HFFc6 (cell line): ENCODE measurements at regions not wholly inside any gene's neighbourhood (a gene's known extent, or its start where the extent isn't known, plus 50 kb on each side); places are given as distances from the start of the nearest gene placed in this dataset.

Source experiments
- DNase-seq: peaks from one replicate; pipeline ENCODE4 v3.0.0-alpha.2; 2018
- H3K27ac Mint-ChIP-seq: 2 replicates; pipeline ENCODE4 v1.8.0; 2020; ENCODE audit warnings: mild to moderate bottlenecking, mixed read lengths
- H3K27me3 Mint-ChIP-seq: 2 replicates; pipeline ENCODE4 v1.8.0; 2021; ENCODE audit warnings: mild to moderate bottlenecking, moderate library complexity, mixed read lengths; ENCODE audit not compliant: insufficient read depth
- H3K36me3 Mint-ChIP-seq: 2 replicates; pipeline ENCODE4 v1.8.0; 2021; ENCODE audit warnings: low read depth, mixed read lengths
- H3K4me1 Mint-ChIP-seq: 2 replicates; pipeline ENCODE4 v1.8.0; 2020; ENCODE audit warnings: low read depth, mixed read lengths
- H3K4me3 Mint-ChIP-seq: 2 replicates; pipeline ENCODE4 v1.8.0; 2020; ENCODE audit warnings: mild to moderate bottlenecking, moderate library complexity, mixed read lengths
- H3K9me3 Mint-ChIP-seq: 2 replicates; pipeline ENCODE4 v1.8.0; 2020; ENCODE audit warnings: mild to moderate bottlenecking, mixed read lengths
- TF ChIP-seq, protein P1 (sequence below): fragments of 200-600 bp; sonication (generic); IDR thresholded peaks from 2 replicates; pipeline ENCODE4 v1.5.0; 2021; ENCODE audit warnings: antibody characterized with exemption, mild to moderate bottlenecking

DNA sequence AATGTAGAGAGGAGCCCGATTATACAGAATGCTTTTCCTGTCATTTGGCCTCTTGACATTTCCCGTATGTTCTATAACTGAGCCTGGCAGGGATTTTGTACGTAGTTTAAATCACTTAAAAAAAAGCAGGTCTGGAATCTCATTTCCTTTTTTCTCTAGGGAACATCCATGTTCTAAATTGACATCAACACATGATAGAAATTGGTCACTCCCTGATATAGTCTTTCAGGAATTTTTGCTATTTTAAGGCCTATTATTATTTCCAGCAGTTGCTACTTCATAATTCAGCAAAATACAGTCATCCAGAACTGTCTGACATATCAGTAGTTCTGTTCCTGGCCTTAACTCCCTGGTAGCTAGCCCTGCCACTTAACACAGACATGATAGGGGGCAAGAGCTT is 565.7 kb upstream of the ZEB2 start:
- Mint-ChIP-seq H3K27ac (no peak overlapping the region), H3K9me3 (peaks cover 4% of the 10 kb centered on the region)
- DNase-seq: no peak

GRCh38 chr2:145080426-145080825 is 560.5 kb upstream of the ZEB2 start:
- peaks cover 3% of the 10 kb centered on the region for H3K4me1 Mint-ChIP-seq
- DNase-seq: no peak
- H3K27me3 Mint-ChIP-seq: no peaks in the 10 kb centered on the region
- no peak overlapping the region for H3K27ac Mint-ChIP-seq
- no peak overlapping the region for H3K4me3 Mint-ChIP-seq
- TF ChIP-seq, protein P1, sequence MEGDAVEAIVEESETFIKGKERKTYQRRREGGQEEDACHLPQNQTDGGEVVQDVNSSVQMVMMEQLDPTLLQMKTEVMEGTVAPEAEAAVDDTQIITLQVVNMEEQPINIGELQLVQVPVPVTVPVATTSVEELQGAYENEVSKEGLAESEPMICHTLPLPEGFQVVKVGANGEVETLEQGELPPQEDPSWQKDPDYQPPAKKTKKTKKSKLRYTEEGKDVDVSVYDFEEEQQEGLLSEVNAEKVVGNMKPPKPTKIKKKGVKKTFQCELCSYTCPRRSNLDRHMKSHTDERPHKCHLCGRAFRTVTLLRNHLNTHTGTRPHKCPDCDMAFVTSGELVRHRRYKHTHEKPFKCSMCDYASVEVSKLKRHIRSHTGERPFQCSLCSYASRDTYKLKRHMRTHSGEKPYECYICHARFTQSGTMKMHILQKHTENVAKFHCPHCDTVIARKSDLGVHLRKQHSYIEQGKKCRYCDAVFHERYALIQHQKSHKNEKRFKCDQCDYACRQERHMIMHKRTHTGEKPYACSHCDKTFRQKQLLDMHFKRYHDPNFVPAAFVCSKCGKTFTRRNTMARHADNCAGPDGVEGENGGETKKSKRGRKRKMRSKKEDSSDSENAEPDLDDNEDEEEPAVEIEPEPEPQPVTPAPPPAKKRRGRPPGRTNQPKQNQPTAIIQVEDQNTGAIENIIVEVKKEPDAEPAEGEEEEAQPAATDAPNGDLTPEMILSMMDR: no peak
- no peaks in the 10 kb centered on the region for H3K36me3 Mint-ChIP-seq
- H3K9me3 Mint-ChIP-seq: no peaks in the 10 kb centered on the region

More for the DNA sequence above, 565.7 kb upstream of the ZEB2 start:
- H3K4me1 Mint-ChIP-seq: peaks cover 42% of the 10 kb centered on the region
- H3K27me3 Mint-ChIP-seq: no peaks in the 10 kb centered on the region
- H3K4me3 Mint-ChIP-seq: no peak overlapping the region
- TF ChIP-seq, protein P1: no peak
- peaks cover 5% of the 10 kb centered on the region for H3K36me3 Mint-ChIP-seq

DNA sequence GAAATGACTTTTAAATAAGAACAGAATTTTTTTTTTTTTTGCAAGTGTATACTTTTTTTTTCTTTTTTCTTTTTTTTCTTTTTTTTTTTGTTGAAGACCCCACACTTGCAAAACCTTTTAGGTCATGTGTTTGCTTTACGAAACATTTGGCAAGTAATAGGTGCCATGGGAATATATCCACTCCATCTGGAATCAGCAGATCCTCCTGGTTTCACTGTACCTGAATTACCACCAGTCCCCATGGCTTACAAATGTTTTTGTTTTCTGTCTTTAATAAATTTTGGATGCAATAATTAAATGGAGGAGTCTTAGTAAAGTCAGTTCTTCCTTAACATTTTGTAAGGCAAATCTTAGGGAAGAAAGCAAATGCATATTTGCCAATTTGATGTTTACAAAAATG is 559.7 kb upstream of the ZEB2 start:
- TF ChIP-seq, protein P1: no peak
- Mint-ChIP-seq H3K9me3 (no peaks in the 10 kb centered on the region), H3K36me3 (no peaks in the 10 kb centered on the region), H3K4me1 (no peaks in the 10 kb centered on the region; the same call in 1 of the 2 replicates), H3K27ac (no peak overlapping the region), H3K27me3 (no peaks in the 10 kb centered on the region), H3K4me3 (no peak overlapping the region)
- DNase-seq: no peak

- no peaks in the 10 kb centered on the region for H3K36me3 Mint-ChIP-seq
- no peak for DNase-seq
- no peak overlapping the region for H3K4me3 Mint-ChIP-seq
- H3K27me3 Mint-ChIP-seq: no peaks in the 10 kb centered on the region
- no peak overlapping the region for H3K27ac Mint-ChIP-seq
- H3K9me3 Mint-ChIP-seq: no peaks in the 10 kb centered on the region
- no peaks in the 10 kb centered on the region; the same call in 1 of the 2 replicates for H3K4me1 Mint-ChIP-seq
- TF ChIP-seq, protein P1: no peak
These were observed 559.0 kb upstream of the ZEB2 start for GRCh38 chr2:145078923-145079322.

DNA sequence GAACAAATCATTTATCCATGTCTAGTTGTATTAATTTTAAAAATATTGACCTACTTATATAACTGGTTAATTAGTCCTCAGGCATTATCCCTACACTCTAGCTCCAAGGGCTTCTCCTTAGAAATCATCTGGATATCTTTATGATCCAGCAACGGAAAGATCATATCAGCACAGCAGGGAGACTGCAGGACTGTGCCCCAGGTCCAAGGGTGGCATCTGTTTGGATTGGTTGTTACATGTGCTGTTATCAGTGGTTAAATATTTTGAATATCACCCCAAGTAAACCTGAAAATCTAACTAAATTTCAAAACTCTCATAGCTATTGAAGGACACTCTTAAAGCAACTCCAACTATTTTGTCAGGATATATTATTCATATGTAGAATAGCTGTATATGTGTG is 556.2 kb upstream of the ZEB2 start:
- Mint-ChIP-seq H3K27me3 (no peaks in the 10 kb centered on the region), H3K4me1 (no peaks in the 10 kb centered on the region; the same call in 1 of the 2 replicates), H3K36me3 (no peaks in the 10 kb centered on the region), H3K4me3 (no peak overlapping the region), H3K9me3 (no peaks in the 10 kb centered on the region), H3K27ac (no peak overlapping the region)
- no peak for DNase-seq
- TF ChIP-seq, protein P1: no peak
